OCI-M2 (cell line): ENCODE measurements at regions not wholly inside any gene's neighbourhood (a gene's known extent, or its start where the extent isn't known, plus 50 kb on each side); places are given as distances from the start of the nearest gene placed in this dataset.

ENCODE experiments used
- DNase-seq: peaks from one replicate; lab custom pipeline; 2025; ENCODE audit not compliant: unreplicated experiment; lab: John Stamatoyannopoulos, UW

GRCh38 chr2:122590524-122590923, 835.1 kb downstream of the TSN start:
- no peak for DNase-seq

- DNase-seq: no peak
Measured at GRCh38 chr2:122595065-122595464, 839.6 kb downstream of the TSN start.

GRCh38 chr2:122596598-122596997, 841.1 kb downstream of the TSN start:
- DNase-seq: no peak

GRCh38 chr2:122598784-122599183, 843.3 kb downstream of the TSN start:
- DNase-seq: no peak

GRCh38 chr2:122610948-122611609, 855.6 kb downstream of the TSN start:
- DNase-seq: no peak

- no peak for DNase-seq
Measured at GRCh38 chr2:122622934-122623333, 867.5 kb downstream of the TSN start.

GRCh38 chr2:122627388-122627787, 871.9 kb downstream of the TSN start:
- no peak for DNase-seq

- no peak for DNase-seq
Measured at GRCh38 chr2:122634256-122634655, 878.8 kb downstream of the TSN start.

GRCh38 chr2:122634920-122635319, 879.5 kb downstream of the TSN start:
- no peak for DNase-seq

GRCh38 chr2:122635686-122636085, 880.2 kb downstream of the TSN start:
- DNase-seq: no peak

GRCh38 chr2:122636097-122636496, 880.6 kb downstream of the TSN start:
- DNase-seq: no peak

GRCh38 chr2:122639176-122639575, 883.7 kb downstream of the TSN start:
- no peak for DNase-seq

- no peak for DNase-seq
Measured at GRCh38 chr2:122639711-122640110, 884.3 kb downstream of the TSN start.

- no peak for DNase-seq
Measured at GRCh38 chr2:122643725-122644329, 888.4 kb downstream of the TSN start.

- DNase-seq: no peak
Measured at GRCh38 chr2:122651236-122651635, 895.8 kb downstream of the TSN start.

GRCh38 chr2:122651780-122652179, 896.3 kb downstream of the TSN start:
- DNase-seq: no peak

- no peak for DNase-seq
Measured at GRCh38 chr2:122652670-122653069, 897.2 kb downstream of the TSN start.

GRCh38 chr2:122656403-122656802, 901.0 kb downstream of the TSN start:
- DNase-seq: no peak

- DNase-seq: no peak
Measured at GRCh38 chr2:122660786-122661634, 905.6 kb downstream of the TSN start.

GRCh38 chr2:122663620-122664019, 908.2 kb downstream of the TSN start:
- no peak for DNase-seq

GRCh38 chr2:122669627-122670026, 914.2 kb downstream of the TSN start:
- DNase-seq: no peak

- DNase-seq: no peak
Measured at GRCh38 chr2:122670897-122671296, 915.4 kb downstream of the TSN start.
